Neural cell (in vitro differentiated cells): ENCODE measurements at regions not wholly inside any gene's neighbourhood (a gene's known extent, or its start where the extent isn't known, plus 50 kb on each side); places are given as distances from the start of the nearest gene placed in this dataset.

Experiments
- POLR2AphosphoS5 ChIP-seq: IDR thresholded peaks from 2 replicates; pipeline ENCODE4 v1.6.1; 2012
- TF ChIP-seq, protein P1 (sequence below): fragments of 450-650 bp; IDR thresholded peaks from 2 replicates; pipeline ENCODE4 v1.5.1; 2014; ENCODE audit warnings: antibody characterized with exemption, mild to moderate bottlenecking, moderate library complexity; ENCODE audit not compliant: poor library complexity, severe bottlenecking

- TF ChIP-seq, protein P1, sequence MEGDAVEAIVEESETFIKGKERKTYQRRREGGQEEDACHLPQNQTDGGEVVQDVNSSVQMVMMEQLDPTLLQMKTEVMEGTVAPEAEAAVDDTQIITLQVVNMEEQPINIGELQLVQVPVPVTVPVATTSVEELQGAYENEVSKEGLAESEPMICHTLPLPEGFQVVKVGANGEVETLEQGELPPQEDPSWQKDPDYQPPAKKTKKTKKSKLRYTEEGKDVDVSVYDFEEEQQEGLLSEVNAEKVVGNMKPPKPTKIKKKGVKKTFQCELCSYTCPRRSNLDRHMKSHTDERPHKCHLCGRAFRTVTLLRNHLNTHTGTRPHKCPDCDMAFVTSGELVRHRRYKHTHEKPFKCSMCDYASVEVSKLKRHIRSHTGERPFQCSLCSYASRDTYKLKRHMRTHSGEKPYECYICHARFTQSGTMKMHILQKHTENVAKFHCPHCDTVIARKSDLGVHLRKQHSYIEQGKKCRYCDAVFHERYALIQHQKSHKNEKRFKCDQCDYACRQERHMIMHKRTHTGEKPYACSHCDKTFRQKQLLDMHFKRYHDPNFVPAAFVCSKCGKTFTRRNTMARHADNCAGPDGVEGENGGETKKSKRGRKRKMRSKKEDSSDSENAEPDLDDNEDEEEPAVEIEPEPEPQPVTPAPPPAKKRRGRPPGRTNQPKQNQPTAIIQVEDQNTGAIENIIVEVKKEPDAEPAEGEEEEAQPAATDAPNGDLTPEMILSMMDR, result no peak
- no peak for TF ChIP-seq POLR2AphosphoS5
These were observed 830.8 kb upstream of the PTPRD start for GRCh38 chr9:11443631-11444030.
